SJCRH30 (cell line): ENCODE measurements at regions not wholly inside any gene's neighbourhood (a gene's known extent, or its start where the extent isn't known, plus 50 kb on each side); places are given as distances from the start of the nearest gene placed in this dataset.

Experiments used
- DNase-seq, 2 experiments: peaks; one replicate each; pipeline ENCODE4 v3.0.0-alpha.2; 2015 to 2020
- H3K27ac ChIP-seq: fragments of 250-450 bp; sonication (Bioruptor Pico); 2 replicates; pipeline ENCODE4 v1.5.1; 2020; ENCODE audit warnings: mild to moderate bottlenecking, moderate library complexity
- H3K27me3 ChIP-seq: fragments of 250-450 bp; sonication (Bioruptor Pico); 2 replicates; pipeline ENCODE4 v1.5.1; 2020; ENCODE audit warnings: mild to moderate bottlenecking, moderate library complexity
- H3K36me3 ChIP-seq: fragments of 250-450 bp; sonication (Bioruptor Pico); 2 replicates; pipeline ENCODE4 v1.5.1; 2020; ENCODE audit warnings: mild to moderate bottlenecking, moderate library complexity
- H3K4me1 ChIP-seq: fragments of 250-450 bp; sonication (Bioruptor Pico); 2 replicates; pipeline ENCODE4 v1.5.1; 2020; ENCODE audit warnings: mild to moderate bottlenecking, moderate library complexity
- H3K4me3 ChIP-seq: fragments of 250-450 bp; sonication (Bioruptor Pico); 2 replicates; pipeline ENCODE4 v1.5.1; 2020; ENCODE audit warnings: mild to moderate bottlenecking, moderate library complexity
- H3K9me3 ChIP-seq: fragments of 250-450 bp; sonication (Bioruptor Pico); replicated peaks from 2 replicates; pipeline ENCODE4 v1.5.1; 2020; ENCODE audit warnings: mild to moderate bottlenecking, moderate library complexity

DNA sequence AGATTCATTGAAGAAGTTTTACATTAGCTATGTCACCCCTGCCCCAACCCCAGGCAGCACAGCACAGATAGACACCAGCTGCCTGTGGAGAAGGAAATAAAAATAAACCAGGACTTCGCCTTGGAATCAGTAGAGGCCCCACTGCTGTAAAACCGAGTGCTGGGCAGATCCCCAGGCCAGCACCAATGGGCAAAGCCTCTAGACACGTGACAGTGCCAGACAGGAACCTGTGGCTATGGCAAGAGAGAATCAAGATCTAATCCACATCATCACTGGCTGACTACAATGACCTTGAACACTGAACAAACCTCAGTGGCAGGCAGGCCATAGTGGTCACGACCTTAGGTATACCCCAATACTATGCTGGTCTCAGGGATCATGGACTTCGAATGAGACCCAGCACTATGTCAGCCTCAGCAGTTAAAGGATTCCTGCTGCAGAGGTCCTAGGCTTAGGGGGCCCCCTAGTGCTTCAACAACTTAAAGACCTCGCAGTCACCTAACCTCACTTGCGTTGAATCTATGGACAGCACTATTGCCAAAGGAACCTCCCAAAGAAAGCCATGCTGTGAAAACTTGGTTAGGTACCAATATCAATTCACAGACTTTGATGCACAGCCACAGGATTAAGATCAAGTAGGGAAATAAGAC lies 2118.6 kb upstream of the C9orf72 start:
- Histone ChIP-seq H3K4me1 (no peaks in the 10 kb centered on the region), H3K4me3 (no peak overlapping the region), H3K27ac (no peak overlapping the region), H3K27me3 (no peaks in the 10 kb centered on the region), H3K36me3 (no peaks in the 10 kb centered on the region), H3K9me3 (no peaks in the 10 kb centered on the region)
- DNase-seq, result peak; percentile 33 to 62

DNA sequence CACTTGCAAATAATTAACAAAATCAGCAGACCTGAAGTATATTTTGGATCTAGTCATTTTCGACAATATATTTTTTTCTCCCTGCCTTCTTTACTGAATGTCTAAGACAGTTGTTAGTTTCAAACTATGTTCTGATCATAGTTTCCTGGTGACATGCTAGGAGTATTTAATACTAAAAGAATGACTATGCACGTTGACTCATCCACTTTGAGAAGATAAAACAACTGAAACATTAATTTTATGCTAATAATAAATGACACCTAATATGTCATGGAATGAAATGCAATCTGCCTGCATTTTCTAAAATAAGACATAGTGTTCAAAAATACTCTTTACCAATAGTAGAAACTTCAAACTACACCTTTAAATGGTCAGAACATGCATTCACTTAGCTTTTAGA lies 2123.7 kb upstream of the C9orf72 start:
- Histone ChIP-seq H3K4me3 (no peak overlapping the region), H3K27ac (no peak overlapping the region), H3K27me3 (no peaks in the 10 kb centered on the region), H3K36me3 (no peaks in the 10 kb centered on the region), H3K9me3 (no peaks in the 10 kb centered on the region), H3K4me1 (no peaks in the 10 kb centered on the region)
- no peak for DNase-seq

DNA sequence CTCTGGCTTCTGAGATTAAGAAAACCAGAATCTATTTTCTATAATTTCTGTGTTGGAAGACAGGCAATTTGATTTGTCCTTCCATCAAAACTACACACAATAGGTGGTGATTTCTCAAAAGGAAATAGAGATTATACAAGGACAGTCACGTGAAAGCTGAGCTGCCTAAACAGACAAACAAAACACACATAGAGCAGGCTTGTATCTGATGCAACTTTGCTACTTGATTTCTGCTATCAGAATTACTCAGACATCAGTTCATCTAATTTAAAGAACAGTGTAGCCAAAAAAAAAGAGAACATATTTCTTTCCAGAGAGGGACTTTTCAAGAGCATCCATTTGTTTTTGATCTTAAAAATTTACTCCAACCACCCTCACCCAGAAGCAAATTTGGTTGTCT lies 2128.3 kb upstream of the C9orf72 start:
- Histone ChIP-seq H3K4me3 (no peak overlapping the region), H3K9me3 (no peaks in the 10 kb centered on the region), H3K36me3 (no peaks in the 10 kb centered on the region), H3K27ac (no peak overlapping the region), H3K4me1 (no peaks in the 10 kb centered on the region), H3K27me3 (no peaks in the 10 kb centered on the region)
- no peak for DNase-seq

DNA sequence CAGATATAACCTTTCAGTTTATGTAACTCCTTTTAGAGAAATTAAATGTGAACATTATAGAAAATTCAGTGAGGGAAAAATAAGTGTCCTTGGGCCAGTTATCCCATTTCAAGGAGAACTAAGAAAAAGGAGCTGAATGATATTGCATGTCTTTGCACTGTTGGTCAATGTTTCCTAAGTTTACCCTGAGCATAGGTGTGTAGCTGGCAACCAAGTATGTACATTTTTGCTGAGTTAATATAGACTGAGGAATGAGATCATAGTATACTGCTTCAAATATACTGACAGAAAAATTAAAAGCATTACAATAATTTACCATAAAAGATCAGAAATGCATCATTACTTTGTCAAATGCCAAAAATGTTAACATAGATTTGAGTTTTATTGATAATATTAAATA lies 2128.7 kb upstream of the C9orf72 start:
- Histone ChIP-seq H3K27ac (no peak overlapping the region), H3K4me3 (no peak overlapping the region), H3K27me3 (no peaks in the 10 kb centered on the region), H3K36me3 (no peaks in the 10 kb centered on the region), H3K9me3 (no peaks in the 10 kb centered on the region), H3K4me1 (0 out of 2 replicates have a peak, but pooled peaks cover under 1% of the 10 kb centered on the region)
- DNase-seq, result no peak

DNA sequence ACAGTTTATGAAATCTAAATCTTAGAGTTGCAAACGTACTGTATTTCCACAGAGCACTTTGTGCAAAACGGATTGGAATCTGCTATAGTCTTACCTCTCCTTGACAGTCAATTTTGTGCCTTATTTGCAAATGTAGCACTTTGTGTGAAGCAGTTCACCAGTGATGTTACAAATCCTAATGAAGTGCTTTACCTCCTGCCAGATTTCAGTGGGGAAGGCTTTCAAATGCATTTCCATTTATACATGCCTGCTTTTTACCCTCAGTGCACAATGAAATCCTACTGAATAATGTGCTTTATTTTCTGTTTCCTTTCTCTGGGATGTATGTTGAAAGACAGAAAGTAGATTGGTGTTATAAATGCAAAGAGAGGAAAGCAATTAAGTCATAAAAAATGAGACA lies 2141.6 kb upstream of the C9orf72 start:
- Histone ChIP-seq H3K27me3 (no peaks in the 10 kb centered on the region), H3K4me1 (no peaks in the 10 kb centered on the region), H3K36me3 (no peaks in the 10 kb centered on the region), H3K27ac (no peak overlapping the region), H3K4me3 (no peak overlapping the region), H3K9me3 (no peaks in the 10 kb centered on the region)
- DNase-seq, result no peak

GRCh38 chr9:29717631-29718030 lies 2144.3 kb upstream of the C9orf72 start:
- DNase-seq, result no peak
- no peak overlapping the region for H3K27ac ChIP-seq
- no peaks in the 10 kb centered on the region for H3K4me1 ChIP-seq
- no peaks in the 10 kb centered on the region for H3K27me3 ChIP-seq
- no peaks in the 10 kb centered on the region for H3K9me3 ChIP-seq
- no peak overlapping the region for H3K4me3 ChIP-seq
- H3K36me3 ChIP-seq, result no peaks in the 10 kb centered on the region

DNA sequence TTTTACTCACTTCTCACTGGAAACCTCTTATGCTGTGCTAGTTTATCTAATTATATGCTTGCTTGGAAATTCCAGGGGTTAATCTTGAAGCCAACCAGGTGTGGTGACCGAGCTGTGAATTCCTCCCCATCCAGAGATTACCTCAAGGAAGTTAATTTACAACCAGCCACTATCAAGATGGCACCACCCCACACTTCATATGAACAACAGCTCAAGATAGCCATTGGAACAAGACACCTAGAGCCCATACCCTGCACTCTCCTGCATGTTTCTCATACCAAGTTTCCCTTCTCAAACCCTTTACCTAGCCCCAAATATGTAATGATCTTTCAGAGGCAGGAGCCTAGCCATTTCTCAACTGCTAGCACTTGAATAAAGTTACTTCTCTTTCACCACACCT lies 2156.9 kb upstream of the C9orf72 start:
- DNase-seq, result no peak
- Histone ChIP-seq H3K4me1 (0 out of 2 replicates have a peak, but pooled peaks cover 2% of the 10 kb centered on the region), H3K9me3 (no peaks in the 10 kb centered on the region; the same call in 1 of the 2 replicates), H3K4me3 (no peak overlapping the region), H3K36me3 (no peaks in the 10 kb centered on the region), H3K27me3 (no peaks in the 10 kb centered on the region), H3K27ac (no peak overlapping the region)

DNA sequence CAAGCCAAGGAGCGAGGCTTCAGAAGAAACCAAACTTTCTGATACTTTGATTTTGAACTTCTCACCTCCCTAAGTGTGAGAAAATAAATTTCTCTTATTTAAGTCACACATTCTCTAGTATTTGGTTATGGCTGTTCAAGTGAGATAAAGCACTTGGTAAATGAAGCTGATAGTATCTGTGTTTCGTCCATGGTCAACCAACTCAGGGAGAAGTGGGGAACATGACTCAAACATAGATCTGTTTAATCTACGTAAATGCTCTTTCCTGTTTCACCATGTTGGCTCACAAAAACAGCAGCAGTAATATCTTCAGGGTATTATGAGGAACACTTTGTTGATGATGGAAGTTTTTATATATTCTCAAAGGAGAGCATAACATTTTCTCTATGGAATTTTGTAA lies 2167.2 kb upstream of the C9orf72 start:
- no peaks in the 10 kb centered on the region for H3K9me3 ChIP-seq
- H3K4me1 ChIP-seq, result no peaks in the 10 kb centered on the region
- H3K27ac ChIP-seq, result no peak overlapping the region
- no peak for DNase-seq
- no peak overlapping the region for H3K4me3 ChIP-seq
- no peaks in the 10 kb centered on the region for H3K27me3 ChIP-seq
- H3K36me3 ChIP-seq, result no peaks in the 10 kb centered on the region

DNA sequence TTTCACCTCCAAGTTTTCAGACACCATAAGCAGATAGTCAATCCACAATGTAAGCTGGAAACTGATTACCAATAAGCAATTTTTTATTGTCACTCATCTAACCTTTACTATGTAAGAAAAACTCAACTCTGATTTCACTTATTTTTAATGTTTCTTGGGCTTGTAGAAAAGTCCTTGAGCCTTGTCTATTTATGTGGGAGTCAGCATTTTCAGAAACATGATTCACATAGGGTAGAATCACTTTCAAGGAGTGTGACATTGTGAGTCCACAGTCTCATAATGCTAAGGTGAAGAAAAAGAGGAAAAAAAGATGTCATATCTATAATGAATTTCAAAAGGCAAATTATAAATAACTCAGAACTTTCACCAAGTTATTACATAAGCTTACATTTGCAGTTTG lies 2167.9 kb upstream of the C9orf72 start:
- H3K4me3 ChIP-seq, result no peak overlapping the region
- no peaks in the 10 kb centered on the region for H3K36me3 ChIP-seq
- H3K27me3 ChIP-seq, result no peaks in the 10 kb centered on the region
- no peak for DNase-seq
- H3K9me3 ChIP-seq, result no peaks in the 10 kb centered on the region
- H3K4me1 ChIP-seq, result no peaks in the 10 kb centered on the region
- no peak overlapping the region for H3K27ac ChIP-seq

DNA sequence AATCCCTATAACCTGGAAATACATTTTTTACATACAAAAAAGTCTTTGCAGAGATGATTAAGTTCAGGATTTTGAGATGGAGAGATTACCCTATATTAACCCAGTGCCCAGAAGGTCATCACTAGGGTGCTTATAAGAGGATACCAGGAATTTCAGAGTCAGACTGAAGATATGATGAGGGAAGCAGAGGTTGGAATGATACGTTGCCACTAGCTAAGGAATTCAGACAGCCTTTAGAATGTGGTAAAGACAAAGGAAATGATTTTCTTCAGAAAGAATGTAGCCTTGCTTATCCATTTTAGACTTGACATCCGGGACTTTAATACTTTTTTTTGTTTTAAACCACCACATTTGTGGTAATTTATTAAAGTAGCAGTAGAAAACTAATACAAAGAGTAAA lies 2176.8 kb upstream of the C9orf72 start:
- Histone ChIP-seq H3K4me1 (peaks cover 3% of the 10 kb centered on the region), H3K9me3 (no peaks in the 10 kb centered on the region), H3K4me3 (no peak overlapping the region), H3K27me3 (no peaks in the 10 kb centered on the region), H3K27ac (peak overlapping the region; percentile 54), H3K36me3 (no peaks in the 10 kb centered on the region)
- DNase-seq, result peak in 1 of 2 experiments; percentile 22

GRCh38 chr9:29751226-29751625 lies 2177.9 kb upstream of the C9orf72 start:
- H3K9me3 ChIP-seq, result no peaks in the 10 kb centered on the region
- H3K4me3 ChIP-seq, result no peak overlapping the region
- DNase-seq, result no peak
- H3K36me3 ChIP-seq, result no peaks in the 10 kb centered on the region
- H3K27ac ChIP-seq, result no peak overlapping the region
- peaks cover 3% of the 10 kb centered on the region for H3K4me1 ChIP-seq
- H3K27me3 ChIP-seq, result no peaks in the 10 kb centered on the region

GRCh38 chr9:29753638-29754037 lies 2180.4 kb upstream of the C9orf72 start:
- DNase-seq, result no peak
- H3K4me1 ChIP-seq, result peaks cover 3% of the 10 kb centered on the region
- no peaks in the 10 kb centered on the region for H3K36me3 ChIP-seq
- H3K27me3 ChIP-seq, result no peaks in the 10 kb centered on the region
- no peak overlapping the region for H3K27ac ChIP-seq
- no peaks in the 10 kb centered on the region for H3K9me3 ChIP-seq
- no peak overlapping the region for H3K4me3 ChIP-seq

GRCh38 chr9:29769019-29769418 lies 2195.7 kb upstream of the C9orf72 start:
- Histone ChIP-seq H3K27me3 (no peaks in the 10 kb centered on the region), H3K4me3 (no peak overlapping the region), H3K36me3 (no peaks in the 10 kb centered on the region), H3K4me1 (no peaks in the 10 kb centered on the region), H3K9me3 (no peaks in the 10 kb centered on the region), H3K27ac (no peak overlapping the region)
- no peak for DNase-seq

DNA sequence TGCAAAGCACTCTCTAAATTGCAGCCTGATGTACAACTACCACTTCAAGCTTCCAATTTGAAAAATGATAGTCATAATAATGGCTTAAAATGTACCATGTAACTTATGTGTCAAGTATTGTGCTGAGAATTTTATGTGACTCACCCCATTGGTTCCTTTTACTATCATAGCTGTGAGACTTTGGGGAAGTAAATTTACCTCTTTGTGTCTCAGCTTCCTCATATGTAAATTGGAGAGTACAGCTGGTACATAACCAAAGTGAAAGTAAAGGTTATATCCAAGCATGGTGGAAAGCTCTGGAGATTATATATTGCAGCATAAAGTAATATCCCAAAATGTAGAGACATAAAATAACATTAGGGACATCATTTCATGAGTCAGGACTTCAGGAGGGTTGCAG lies 2200.4 kb upstream of the C9orf72 start:
- Histone ChIP-seq H3K9me3 (no peaks in the 10 kb centered on the region), H3K4me1 (peaks cover 20% of the 10 kb centered on the region), H3K27ac (no peak overlapping the region), H3K36me3 (no peaks in the 10 kb centered on the region), H3K27me3 (no peaks in the 10 kb centered on the region), H3K4me3 (no peak overlapping the region)
- DNase-seq, result no peak

GRCh38 chr9:29775491-29775890 lies 2202.2 kb upstream of the C9orf72 start:
- H3K27me3 ChIP-seq, result no peaks in the 10 kb centered on the region
- peak; percentile 63 to 83 for DNase-seq
- no peaks in the 10 kb centered on the region for H3K36me3 ChIP-seq
- H3K9me3 ChIP-seq, result no peaks in the 10 kb centered on the region
- no peak overlapping the region for H3K4me3 ChIP-seq
- H3K27ac ChIP-seq, result peak overlapping the region; percentile 59
- H3K4me1 ChIP-seq, result peaks cover 21% of the 10 kb centered on the region

- peak; percentile 52 to 59 for DNase-seq
Measured at GRCh38 chr9:29778281-29778849, 2205.1 kb upstream of the C9orf72 start.

More at GRCh38 chr9:29778281-29778849, 2205.1 kb upstream of the C9orf72 start:
- Histone ChIP-seq H3K27me3 (no peaks in the 10 kb centered on the region), H3K9me3 (no peaks in the 10 kb centered on the region), H3K4me3 (no peak overlapping the region), H3K36me3 (no peaks in the 10 kb centered on the region), H3K27ac (peak overlapping the region; percentile 49), H3K4me1 (peaks cover 21% of the 10 kb centered on the region)
